ENCODE measurements at regions not wholly inside any gene's neighbourhood (a gene's known extent, or its start where the extent isn't known, plus 50 kb on each side); places are given as distances from the start of the nearest gene placed in this dataset.

DNA sequence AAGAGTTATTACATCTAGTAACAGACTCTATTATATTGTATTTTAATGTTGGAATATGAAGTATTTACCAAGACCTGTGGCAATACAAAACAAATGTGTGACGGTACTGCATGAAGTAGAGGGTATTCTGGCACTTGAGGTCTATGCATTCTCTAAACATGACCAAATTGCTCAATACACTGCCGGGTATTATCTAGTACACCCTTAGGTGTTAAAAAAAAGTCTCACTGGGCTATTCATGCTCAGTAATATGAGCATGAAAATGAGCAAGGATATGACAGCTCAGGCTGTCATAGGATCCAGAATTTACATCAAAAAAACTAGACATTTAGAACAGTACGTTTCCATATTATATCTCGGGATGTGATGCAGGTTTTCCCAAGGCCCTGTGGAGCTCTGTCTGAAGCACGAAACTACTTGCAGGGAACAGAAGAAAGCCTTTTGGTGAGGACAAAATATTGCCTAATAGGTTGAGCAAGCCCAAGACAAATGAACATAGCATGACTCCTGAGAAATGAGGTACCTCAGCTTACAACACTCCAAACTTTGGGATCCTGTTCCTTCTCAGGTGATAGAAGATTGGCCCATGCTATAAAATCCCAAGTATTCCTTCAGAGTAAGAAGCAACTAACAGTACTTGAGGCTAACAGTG is 74.1 kb upstream of the MAOA start:
- H3K9me3 Mint-ChIP-seq, result no peaks in the 10 kb centered on the region
- H3K4me1 Mint-ChIP-seq (ENCODE audit: low read depth), result no peaks in the 10 kb centered on the region
- peaks cover 11% of the 10 kb centered on the region for H3K27me3 Mint-ChIP-seq
- H3K4me3 Mint-ChIP-seq, result no peak overlapping the region
- ATAC-seq (ENCODE audit: poor library complexity) (no peak), DNase-seq (no peak)
- ChIA-PET POLR2A (no interaction called here), CTCF (no interaction called here)
- H3K27ac Mint-ChIP-seq, result no peak overlapping the region
- H3K27ac ChIP-seq (ENCODE audit: low read depth in 1 of 2, low read length in 2 of 2), result no peak overlapping the region
- H3K4me3 ChIP-seq (ENCODE audit: low read length), result no peak overlapping the region
- no peaks in the 10 kb centered on the region for H3K9me3 ChIP-seq (ENCODE audit: control insufficient read depth in 1 of 2, insufficient read depth in 1 of 2, low read length in 2 of 2)
- H3K27me3 ChIP-seq (ENCODE audit: control insufficient read depth in 1 of 2, insufficient read depth in 2 of 2, low read length in 2 of 2), result peaks cover 0 to 13% of the 10 kb centered on the region in 2 experiments
- H3K36me3 Mint-ChIP-seq (ENCODE audit: low read depth), result no peaks in the 10 kb centered on the region
- no peaks in the 10 kb centered on the region for H3K4me1 ChIP-seq (ENCODE audit: insufficient read depth, low read length)
- no peaks in the 10 kb centered on the region for H3K36me3 ChIP-seq (ENCODE audit: insufficient read depth, low read length)
- intact Hi-C loops (cut with DNase I, micrococcal nuclease), result no loop called here
- TF ChIP-seq, protein P1, sequence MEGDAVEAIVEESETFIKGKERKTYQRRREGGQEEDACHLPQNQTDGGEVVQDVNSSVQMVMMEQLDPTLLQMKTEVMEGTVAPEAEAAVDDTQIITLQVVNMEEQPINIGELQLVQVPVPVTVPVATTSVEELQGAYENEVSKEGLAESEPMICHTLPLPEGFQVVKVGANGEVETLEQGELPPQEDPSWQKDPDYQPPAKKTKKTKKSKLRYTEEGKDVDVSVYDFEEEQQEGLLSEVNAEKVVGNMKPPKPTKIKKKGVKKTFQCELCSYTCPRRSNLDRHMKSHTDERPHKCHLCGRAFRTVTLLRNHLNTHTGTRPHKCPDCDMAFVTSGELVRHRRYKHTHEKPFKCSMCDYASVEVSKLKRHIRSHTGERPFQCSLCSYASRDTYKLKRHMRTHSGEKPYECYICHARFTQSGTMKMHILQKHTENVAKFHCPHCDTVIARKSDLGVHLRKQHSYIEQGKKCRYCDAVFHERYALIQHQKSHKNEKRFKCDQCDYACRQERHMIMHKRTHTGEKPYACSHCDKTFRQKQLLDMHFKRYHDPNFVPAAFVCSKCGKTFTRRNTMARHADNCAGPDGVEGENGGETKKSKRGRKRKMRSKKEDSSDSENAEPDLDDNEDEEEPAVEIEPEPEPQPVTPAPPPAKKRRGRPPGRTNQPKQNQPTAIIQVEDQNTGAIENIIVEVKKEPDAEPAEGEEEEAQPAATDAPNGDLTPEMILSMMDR (IDR thresholded peaks at IDR 0.05), result no peak

DNA sequence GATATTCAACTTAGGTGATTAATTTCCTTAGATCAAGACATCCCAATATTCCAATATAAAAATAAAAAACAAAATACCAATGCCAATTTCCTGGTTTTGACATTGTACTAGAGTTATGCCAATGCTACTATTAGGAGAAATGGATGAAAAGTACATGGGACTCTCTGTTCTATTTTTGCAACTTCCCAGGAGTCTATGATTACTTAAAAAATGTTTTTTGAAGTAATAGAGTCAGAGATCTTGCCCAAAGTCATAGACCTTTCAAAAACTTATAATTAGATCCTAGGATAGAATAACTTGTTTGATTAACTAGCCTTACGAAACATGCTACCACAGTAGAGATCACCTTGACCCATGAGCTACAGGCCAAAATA is 73.6 kb upstream of the MAOA start:
- H3K4me3 Mint-ChIP-seq, result no peak overlapping the region
- DNase-seq, result no peak
- intact Hi-C loops (cut with DNase I, micrococcal nuclease), result no loop called here
- Histone ChIP-seq H3K9me3 (ENCODE audit: control insufficient read depth in 1 of 2, insufficient read depth in 1 of 2, low read length in 2 of 2) (no peaks in the 10 kb centered on the region), H3K36me3 (ENCODE audit: insufficient read depth, low read length) (no peaks in the 10 kb centered on the region), H3K4me1 (ENCODE audit: insufficient read depth, low read length) (no peaks in the 10 kb centered on the region), H3K27me3 (ENCODE audit: control insufficient read depth in 1 of 2, insufficient read depth in 2 of 2, low read length in 2 of 2) (peaks cover 0 to 13% of the 10 kb centered on the region in 2 experiments), H3K4me3 (ENCODE audit: low read length) (no peak overlapping the region), H3K27ac (ENCODE audit: low read depth in 1 of 2, low read length in 2 of 2) (no peak overlapping the region)
- ATAC-seq (ENCODE audit: poor library complexity), result no peak
- no peak overlapping the region for H3K27ac Mint-ChIP-seq
- H3K27me3 Mint-ChIP-seq, result peaks cover 6% of the 10 kb centered on the region
- ChIA-PET CTCF (no interaction called here), POLR2A (interaction anchor here (0.6 kb wide), 1 partner anchor 54 kb away, joined by 3 read pairs; no protein-coding TSS in a partner anchor)
- H3K4me1 Mint-ChIP-seq (ENCODE audit: low read depth), result no peaks in the 10 kb centered on the region
- no peaks in the 10 kb centered on the region for H3K36me3 Mint-ChIP-seq (ENCODE audit: low read depth)
- H3K9me3 Mint-ChIP-seq, result no peaks in the 10 kb centered on the region
- TF ChIP-seq, protein P1 (IDR thresholded peaks at IDR 0.05), result no peak

DNA sequence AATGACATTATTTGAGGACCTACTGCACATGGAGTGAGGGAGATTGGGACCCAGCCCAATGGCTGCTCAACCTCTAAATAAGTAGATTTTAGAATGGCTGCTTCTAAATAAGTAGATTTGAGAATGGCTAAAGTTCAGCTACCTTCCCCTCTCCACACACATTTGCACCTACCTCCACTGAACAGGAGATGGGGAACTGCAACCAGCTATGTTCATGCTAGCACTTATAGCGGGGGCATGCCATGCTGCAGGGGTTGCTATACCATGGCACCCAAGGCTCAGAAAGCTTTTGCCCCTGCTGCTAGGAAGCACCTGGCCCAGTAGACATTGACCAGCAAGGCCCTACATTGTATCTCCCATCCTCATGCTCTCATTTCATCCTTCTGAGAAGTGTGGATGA is 70.2 kb upstream of the MAOA start:
- Histone ChIP-seq H3K27ac (ENCODE audit: low read depth in 1 of 2, low read length in 2 of 2) (no peak overlapping the region), H3K4me1 (ENCODE audit: insufficient read depth, low read length) (no peaks in the 10 kb centered on the region), H3K36me3 (ENCODE audit: insufficient read depth, low read length) (no peaks in the 10 kb centered on the region), H3K4me3 (ENCODE audit: low read length) (no peak overlapping the region), H3K9me3 (ENCODE audit: control insufficient read depth in 1 of 2, insufficient read depth in 1 of 2, low read length in 2 of 2) (no peaks in the 10 kb centered on the region), H3K27me3 (ENCODE audit: control insufficient read depth in 1 of 2, insufficient read depth in 2 of 2, low read length in 2 of 2) (peaks cover 0 to 7% of the 10 kb centered on the region in 2 experiments)
- Mint-ChIP-seq H3K27me3 (no peaks in the 10 kb centered on the region), H3K36me3 (ENCODE audit: low read depth) (no peaks in the 10 kb centered on the region), H3K27ac (no peak overlapping the region), H3K4me1 (ENCODE audit: low read depth) (no peaks in the 10 kb centered on the region), H3K4me3 (no peak overlapping the region), H3K9me3 (no peaks in the 10 kb centered on the region)
- CTCF ChIA-PET, result no interaction called here
- intact Hi-C loops (cut with DNase I, micrococcal nuclease), result no loop called here
- DNase-seq, result no peak
- no peak for ATAC-seq (ENCODE audit: poor library complexity)
- POLR2A ChIA-PET, result no interaction called here
- TF ChIP-seq, protein P1 (IDR thresholded peaks at IDR 0.05), result no peak
